OCI-LY1 (cell line): ENCODE measurements at regions not wholly inside any gene's neighbourhood (a gene's known extent, or its start where the extent isn't known, plus 50 kb on each side); places are given as distances from the start of the nearest gene placed in this dataset.

Source experiments
- EZH2 ChIP-seq: fragments of 200-600 bp; sonication (generic), shearing (Covaris generic); IDR thresholded peaks from 2 replicates; pipeline ENCODE4 v1.8.0; 2017; ENCODE audit warnings: borderline replicate concordance, mixed run types, mild to moderate bottlenecking, antibody characterized with exemption, low read length, moderate library complexity, mixed read lengths
- TF ChIP-seq, protein P1 (sequence below): fragments of 200-600 bp; sonication (generic), shearing (Covaris generic); IDR thresholded peaks from 2 replicates; pipeline ENCODE4 v1.5.1; 2017; ENCODE audit warnings: mild to moderate bottlenecking, antibody characterized with exemption, low read length, moderate library complexity, mixed read lengths

DNA sequence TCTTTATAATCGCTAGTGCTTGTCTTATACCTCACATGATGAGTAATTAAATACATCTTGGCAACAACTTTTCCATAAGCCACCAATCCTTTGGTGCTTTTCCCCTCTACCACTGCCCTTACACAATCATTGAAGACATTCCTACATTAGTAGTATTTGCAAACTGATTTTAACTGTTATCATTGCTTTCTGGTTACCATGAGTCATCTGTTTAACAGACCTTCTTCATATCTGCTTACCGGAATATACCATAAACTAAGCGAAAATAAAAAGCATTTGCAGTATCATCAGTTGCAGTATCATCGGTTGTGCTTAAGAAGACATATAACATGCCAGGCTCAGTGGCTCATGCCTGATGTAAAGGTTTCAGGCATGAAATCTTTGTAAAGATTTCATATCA lies 54.8 kb upstream of the PLEKHA5 start:
- TF ChIP-seq, protein P1, sequence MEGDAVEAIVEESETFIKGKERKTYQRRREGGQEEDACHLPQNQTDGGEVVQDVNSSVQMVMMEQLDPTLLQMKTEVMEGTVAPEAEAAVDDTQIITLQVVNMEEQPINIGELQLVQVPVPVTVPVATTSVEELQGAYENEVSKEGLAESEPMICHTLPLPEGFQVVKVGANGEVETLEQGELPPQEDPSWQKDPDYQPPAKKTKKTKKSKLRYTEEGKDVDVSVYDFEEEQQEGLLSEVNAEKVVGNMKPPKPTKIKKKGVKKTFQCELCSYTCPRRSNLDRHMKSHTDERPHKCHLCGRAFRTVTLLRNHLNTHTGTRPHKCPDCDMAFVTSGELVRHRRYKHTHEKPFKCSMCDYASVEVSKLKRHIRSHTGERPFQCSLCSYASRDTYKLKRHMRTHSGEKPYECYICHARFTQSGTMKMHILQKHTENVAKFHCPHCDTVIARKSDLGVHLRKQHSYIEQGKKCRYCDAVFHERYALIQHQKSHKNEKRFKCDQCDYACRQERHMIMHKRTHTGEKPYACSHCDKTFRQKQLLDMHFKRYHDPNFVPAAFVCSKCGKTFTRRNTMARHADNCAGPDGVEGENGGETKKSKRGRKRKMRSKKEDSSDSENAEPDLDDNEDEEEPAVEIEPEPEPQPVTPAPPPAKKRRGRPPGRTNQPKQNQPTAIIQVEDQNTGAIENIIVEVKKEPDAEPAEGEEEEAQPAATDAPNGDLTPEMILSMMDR: no peak
- TF ChIP-seq EZH2: no peak
